OCI-LY1 (cell line): ENCODE measurements at regions not wholly inside any gene's neighbourhood (a gene's known extent, or its start where the extent isn't known, plus 50 kb on each side); places are given as distances from the start of the nearest gene placed in this dataset.

Source experiments
- CTCF ChIP-seq: fragments of 200-600 bp; sonication (generic), shearing (Covaris generic); IDR thresholded peaks from 2 replicates; pipeline ENCODE4 v1.5.1; 2017; ENCODE audit warnings: mild to moderate bottlenecking, antibody characterized with exemption, low read length, moderate library complexity, mixed read lengths
- EZH2 ChIP-seq: fragments of 200-600 bp; sonication (generic), shearing (Covaris generic); IDR thresholded peaks from 2 replicates; pipeline ENCODE4 v1.8.0; 2017; ENCODE audit warnings: borderline replicate concordance, mixed run types, mild to moderate bottlenecking, antibody characterized with exemption, low read length, moderate library complexity, mixed read lengths

- TF ChIP-seq CTCF (no peak), EZH2 (no peak)
Observed at GRCh38 chr4:62500296-62500695, 1300.2 kb downstream of the ADGRL3 start.
